NCI-H526 (cell line): ENCODE measurements at regions not wholly inside any gene's neighbourhood (a gene's known extent, or its start where the extent isn't known, plus 50 kb on each side); places are given as distances from the start of the nearest gene placed in this dataset.

Experiments used
- DNase-seq, 2 experiments: peaks; one replicate each; lab custom pipeline; 2025; lab: John Stamatoyannopoulos, UW

DNA sequence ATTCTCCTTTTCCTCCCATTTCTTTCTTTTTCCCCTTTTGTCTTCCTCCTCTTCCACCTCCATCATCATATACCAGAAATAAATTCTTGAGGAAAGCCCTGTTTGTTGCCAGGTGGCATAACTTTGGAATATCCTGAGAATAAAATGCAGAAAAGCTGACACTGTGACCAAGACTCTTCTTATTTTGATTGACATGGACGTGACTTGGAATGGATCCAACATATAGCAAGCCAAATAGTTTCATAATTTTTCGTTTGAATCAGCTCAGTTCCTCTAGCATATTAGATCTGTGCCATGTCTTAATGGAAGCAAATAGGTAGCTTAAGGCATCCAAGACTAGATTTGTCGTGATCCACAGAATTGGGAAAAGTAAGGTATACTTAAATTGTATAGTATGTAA, 354.7 kb upstream of the FIGN start:
- no peak for DNase-seq

GRCh38 chr2:164084066-164084465, 348.3 kb upstream of the FIGN start:
- DNase-seq: no peak

- DNase-seq: no peak
Observed at GRCh38 chr2:164080486-164080885, 344.7 kb upstream of the FIGN start.

- DNase-seq: no peak
Observed at GRCh38 chr2:164079258-164079657, 343.4 kb upstream of the FIGN start.

- DNase-seq: no peak
Observed at GRCh38 chr2:164078421-164078820, 342.6 kb upstream of the FIGN start.

DNA sequence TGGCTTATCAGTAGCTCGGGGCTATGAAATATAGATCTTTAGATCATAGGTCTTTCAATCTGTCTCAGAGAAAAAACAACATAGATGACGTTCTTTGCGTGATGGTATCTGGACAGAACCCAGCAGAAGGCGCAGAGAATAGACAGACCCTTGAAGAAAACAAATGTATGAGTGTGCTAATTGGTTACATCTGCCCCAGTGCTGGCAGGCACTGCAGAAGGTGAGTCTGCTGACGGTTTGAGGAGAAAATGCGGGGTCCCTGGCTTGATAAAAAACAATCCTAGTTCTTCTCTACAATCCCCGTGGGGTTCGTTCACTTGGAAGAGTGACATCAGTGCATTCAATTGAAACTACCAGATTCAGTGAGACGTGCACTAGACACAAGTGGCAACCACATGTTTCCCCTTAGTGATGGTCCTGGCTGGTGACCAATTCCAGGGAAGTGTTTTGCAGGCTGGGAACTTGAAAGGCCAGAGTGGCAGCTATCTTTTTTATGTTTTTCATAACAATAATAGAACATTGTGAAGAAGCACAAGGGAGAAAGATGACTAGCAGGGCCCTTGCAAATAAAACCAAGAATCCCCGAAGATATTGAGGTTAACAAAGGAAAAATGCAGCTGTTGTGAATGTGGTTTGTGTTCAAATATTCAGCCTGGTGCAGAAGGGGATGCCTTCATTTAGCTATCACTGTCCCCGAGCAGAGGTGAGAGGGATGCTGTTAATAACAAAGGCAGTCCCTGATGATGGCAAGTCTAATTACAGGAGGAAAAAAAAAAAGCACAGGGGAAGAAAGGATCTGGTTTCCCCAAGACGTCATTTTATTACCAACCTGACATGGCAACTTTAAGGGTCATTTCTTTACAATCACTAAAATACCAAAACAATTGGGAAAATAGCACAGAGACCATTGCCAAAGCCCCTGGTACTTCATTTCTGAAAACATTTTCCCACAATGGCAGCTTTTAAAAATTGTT, 337.6 kb upstream of the FIGN start:
- no peak for DNase-seq

DNA sequence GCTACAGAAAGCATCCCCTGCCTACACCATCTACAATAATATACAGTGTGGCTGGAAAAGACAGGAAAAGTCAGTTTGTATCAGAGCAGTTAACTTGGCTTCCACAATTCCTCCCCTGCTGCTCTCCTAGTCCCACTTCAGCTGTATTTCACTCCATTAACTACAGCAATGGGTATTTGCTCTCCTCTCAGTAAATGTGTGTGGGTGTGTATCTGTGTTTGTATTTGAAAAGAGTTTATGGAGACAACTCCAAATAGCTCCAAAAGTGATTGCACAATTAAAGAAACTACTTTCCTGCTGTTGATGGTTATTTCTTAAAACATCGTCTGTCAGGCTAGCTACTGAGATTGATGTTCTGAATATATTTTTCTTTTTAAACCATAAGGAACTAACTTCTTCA, 333.7 kb upstream of the FIGN start:
- DNase-seq: no peak

GRCh38 chr2:164068063-164068462, 332.3 kb upstream of the FIGN start:
- DNase-seq: no peak

- DNase-seq: no peak
Observed at GRCh38 chr2:164066095-164066494, 330.3 kb upstream of the FIGN start.

- no peak for DNase-seq
Observed at GRCh38 chr2:164065038-164065437, 329.2 kb upstream of the FIGN start.

GRCh38 chr2:164061129-164061746, 325.4 kb upstream of the FIGN start:
- DNase-seq: peak in 1 of 2 experiments; percentile 60

DNA sequence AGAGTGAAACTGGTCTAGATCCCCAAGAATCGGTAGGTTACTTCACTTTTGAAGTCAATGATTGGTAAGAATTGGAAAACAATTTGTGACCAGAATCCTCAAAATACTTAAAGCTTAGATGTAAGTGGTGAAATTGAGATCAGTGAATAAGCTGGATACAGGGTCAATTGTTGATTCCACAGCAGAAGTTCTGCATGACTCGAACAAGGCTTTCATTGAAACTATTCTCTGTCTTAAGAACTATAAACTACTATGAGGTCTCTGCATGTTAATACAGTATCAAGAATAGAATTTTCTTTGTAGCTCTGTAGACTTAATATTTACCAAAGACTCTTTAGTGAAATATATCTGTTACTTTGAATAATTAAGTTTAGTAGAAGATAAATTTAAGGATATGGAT, 324.2 kb upstream of the FIGN start:
- DNase-seq: no peak

- DNase-seq: no peak
Observed at GRCh38 chr2:164055623-164056022, 319.8 kb upstream of the FIGN start.

- no peak for DNase-seq
Observed at GRCh38 chr2:164054651-164055050, 318.8 kb upstream of the FIGN start.

- DNase-seq: no peak
Observed at GRCh38 chr2:164053021-164053420, 317.2 kb upstream of the FIGN start.

DNA sequence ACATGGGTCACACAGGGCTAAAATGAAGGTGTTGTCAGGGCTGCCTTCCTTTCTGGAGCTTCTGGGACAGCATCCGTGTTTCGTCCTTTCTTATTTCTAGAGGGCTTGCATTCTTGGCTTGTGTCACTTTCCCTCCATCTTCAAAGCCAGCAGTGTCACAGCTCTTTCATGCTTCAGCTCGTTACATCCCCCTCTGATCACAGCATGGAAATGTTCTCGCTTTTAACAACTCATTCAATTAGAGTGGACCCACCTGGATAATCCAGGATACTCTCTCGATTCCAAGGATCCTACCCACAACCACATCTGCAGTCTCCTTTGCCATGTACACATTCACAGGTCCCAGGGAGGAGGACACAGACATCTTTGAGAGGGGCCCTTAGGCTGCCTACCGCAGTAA, 316.2 kb upstream of the FIGN start:
- DNase-seq: no peak

DNA sequence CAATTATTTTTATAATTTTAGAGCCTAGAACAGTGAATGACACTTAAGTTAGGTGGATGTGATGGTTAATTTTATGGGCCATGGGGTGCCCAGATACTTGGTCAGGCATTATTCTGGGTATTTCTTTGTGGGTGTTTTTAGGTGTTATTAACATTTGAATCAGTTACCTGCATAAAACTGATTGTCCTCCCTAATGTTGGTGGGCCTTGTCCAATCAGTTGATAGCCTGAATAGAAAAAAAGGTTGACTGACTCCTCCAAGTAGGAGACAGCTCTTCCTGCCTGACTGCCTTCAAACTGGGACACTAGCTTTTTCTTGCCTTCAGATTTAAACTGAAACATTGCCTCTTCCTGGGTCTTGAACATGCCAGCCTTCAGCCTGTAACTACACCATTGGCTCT, 312.9 kb upstream of the FIGN start:
- no peak for DNase-seq

- no peak for DNase-seq
Observed at GRCh38 chr2:164046040-164046439, 310.2 kb upstream of the FIGN start.

DNA sequence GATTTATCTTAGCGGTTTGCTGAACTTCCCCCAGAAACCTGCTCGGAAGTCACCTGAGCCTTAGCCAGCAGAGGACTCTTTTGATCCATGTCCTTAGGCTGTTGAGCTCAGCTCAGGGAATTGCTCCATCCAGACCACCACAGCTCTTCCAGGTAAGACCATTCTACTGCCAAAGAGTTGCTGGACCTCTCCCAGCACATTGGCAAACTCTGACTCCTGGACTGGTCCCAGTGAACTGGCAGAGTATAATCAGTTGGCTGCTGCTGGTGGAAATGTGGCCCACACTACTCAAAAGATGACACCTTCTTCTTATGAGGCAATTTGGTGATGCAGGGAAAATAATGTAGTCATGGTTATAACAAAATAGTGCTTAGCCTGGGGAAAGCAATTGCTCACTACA, 308.8 kb upstream of the FIGN start:
- DNase-seq: no peak

DNA sequence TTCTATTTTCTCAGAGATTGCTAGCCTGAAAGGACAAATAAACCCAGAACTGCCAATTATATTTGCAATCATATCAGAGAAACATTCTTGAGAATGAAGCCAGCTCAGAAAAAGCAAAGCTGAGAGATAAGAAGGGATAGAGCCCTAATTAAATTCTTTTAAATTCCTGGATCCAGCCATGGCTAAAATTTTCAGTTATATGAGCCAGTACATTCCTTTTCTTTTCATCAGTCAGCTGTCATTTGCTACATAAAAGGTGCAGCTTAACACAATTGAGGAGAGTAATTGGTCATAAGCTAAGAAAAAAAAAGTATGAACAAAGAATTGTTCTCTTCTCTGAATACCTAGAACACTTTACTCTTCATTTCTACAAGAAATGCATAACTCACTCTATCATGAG, 303.5 kb upstream of the FIGN start:
- no peak for DNase-seq

GRCh38 chr2:164032995-164033394, 297.2 kb upstream of the FIGN start:
- DNase-seq: no peak

DNA sequence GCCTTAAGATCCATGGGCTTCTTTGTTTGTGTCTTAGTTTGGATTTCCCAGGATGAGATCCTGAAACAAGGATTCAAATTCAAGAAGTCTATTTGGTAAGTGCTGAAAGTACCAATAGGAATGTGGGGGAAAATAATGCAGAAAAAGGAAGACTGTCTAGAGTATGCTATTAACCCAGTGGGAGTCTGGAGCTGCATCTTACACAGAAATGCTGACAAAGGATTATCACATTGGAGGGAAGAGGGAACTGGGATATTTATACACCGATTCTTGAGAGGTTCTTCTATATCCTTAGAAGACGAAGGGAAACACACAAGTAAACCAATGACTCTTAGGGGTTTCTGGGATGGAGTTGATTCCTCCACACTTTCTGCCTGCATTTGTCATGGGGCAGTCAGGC, 294.8 kb upstream of the FIGN start:
- DNase-seq: no peak

DNA sequence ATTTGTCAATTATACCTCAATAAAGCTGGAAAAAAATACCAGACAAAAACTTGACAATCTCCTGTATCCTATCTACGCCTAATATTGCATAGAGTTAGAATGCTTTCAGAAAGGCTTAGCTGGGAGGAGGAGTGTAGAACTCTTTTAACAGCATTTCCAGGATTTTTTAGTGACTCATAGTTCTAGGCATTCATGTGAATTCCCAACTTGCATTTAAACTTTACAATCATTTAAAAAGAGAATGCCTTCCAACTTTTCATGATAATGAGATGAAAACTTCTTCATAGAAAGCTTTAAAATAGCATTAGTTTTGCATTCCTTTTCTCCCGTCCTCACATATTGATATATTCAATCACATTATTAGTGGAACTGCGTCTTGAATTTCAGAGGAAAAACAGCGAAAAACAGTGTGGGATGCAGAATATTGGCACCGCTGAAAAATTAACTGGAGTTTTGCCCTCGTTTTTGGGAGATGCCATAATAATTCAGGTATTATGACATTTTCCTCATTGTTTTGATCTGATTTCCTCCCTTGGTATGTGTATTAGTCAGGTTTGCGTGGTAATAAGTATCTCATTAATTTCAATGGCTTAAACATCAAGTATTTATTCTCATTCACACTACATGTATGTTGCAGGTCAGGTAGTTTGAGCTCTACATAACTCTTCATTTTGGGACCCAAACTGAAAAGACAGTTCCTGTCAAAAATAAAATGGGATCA, 293.2 kb upstream of the FIGN start:
- no peak for DNase-seq
